HG02588 (cell line): ENCODE measurements at regions not wholly inside any gene's neighbourhood (a gene's known extent, or its start where the extent isn't known, plus 50 kb on each side); places are given as distances from the start of the nearest gene placed in this dataset.

ENCODE experiments used
- ATAC-seq: cut with Tn5 transposase; IDR thresholded peaks from one replicate; pipeline ENCODE4 v1.9.1; 2021; ENCODE audit warnings: mild to moderate bottlenecking, moderate library complexity; ENCODE audit not compliant: unreplicated experiment

- ATAC-seq, result no peak
These were observed 214.0 kb downstream of the PIK3R1 start for GRCh38 chr5:68429510-68429909.

- ATAC-seq, result no peak
These were observed 214.7 kb downstream of the PIK3R1 start for GRCh38 chr5:68430279-68430678.

GRCh38 chr5:68431186-68431585 lies 215.6 kb downstream of the PIK3R1 start:
- ATAC-seq, result no peak

- no peak for ATAC-seq
These were observed 216.2 kb downstream of the PIK3R1 start for GRCh38 chr5:68431601-68432337.

GRCh38 chr5:68432682-68433081 lies 217.1 kb downstream of the PIK3R1 start:
- ATAC-seq, result no peak

GRCh38 chr5:68433526-68433922 lies 218.0 kb downstream of the PIK3R1 start:
- ATAC-seq, result no peak

GRCh38 chr5:68433923-68434879 lies 218.6 kb downstream of the PIK3R1 start:
- peak; percentile 94 for ATAC-seq

- ATAC-seq, result no peak
These were observed 220.1 kb downstream of the PIK3R1 start for GRCh38 chr5:68435611-68436010.

- no peak for ATAC-seq
These were observed 221.3 kb downstream of the PIK3R1 start for GRCh38 chr5:68436686-68437520.

GRCh38 chr5:68438876-68439275 lies 223.3 kb downstream of the PIK3R1 start:
- ATAC-seq, result no peak

GRCh38 chr5:68440245-68440644 lies 224.7 kb downstream of the PIK3R1 start:
- no peak for ATAC-seq

- ATAC-seq, result no peak
These were observed 225.1 kb downstream of the PIK3R1 start for GRCh38 chr5:68440651-68441050.

- no peak for ATAC-seq
These were observed 225.9 kb downstream of the PIK3R1 start for GRCh38 chr5:68441309-68442073.

GRCh38 chr5:68443091-68443490 lies 227.5 kb downstream of the PIK3R1 start:
- no peak for ATAC-seq

GRCh38 chr5:68444048-68444447 lies 228.5 kb downstream of the PIK3R1 start:
- no peak for ATAC-seq

- ATAC-seq, result no peak
These were observed 229.3 kb downstream of the PIK3R1 start for GRCh38 chr5:68444833-68445232.

- no peak for ATAC-seq
These were observed 229.9 kb downstream of the PIK3R1 start for GRCh38 chr5:68445257-68446069.

GRCh38 chr5:68446070-68446357 lies 230.5 kb downstream of the PIK3R1 start:
- ATAC-seq, result no peak

- peak; percentile 61 for ATAC-seq
These were observed 230.9 kb downstream of the PIK3R1 start for GRCh38 chr5:68446487-68446894.
